ENCODE measurements at regions not wholly inside any gene's neighbourhood (a gene's known extent, or its start where the extent isn't known, plus 50 kb on each side); places are given as distances from the start of the nearest gene placed in this dataset.

GRCh38 chr7:34298492-34299013, 359.5 kb upstream of the NPSR1 start:
- Histone ChIP-seq H3K27me3 (replicated peaks) (no peaks in the 10 kb centered on the region), H3K36me3 (replicated peaks) (no peaks in the 10 kb centered on the region)

GRCh38 chr7:34299066-34299465, 359.0 kb upstream of the NPSR1 start:
- Histone ChIP-seq H3K27ac (no peak overlapping the region), H3K36me3 (replicated peaks) (no peaks in the 10 kb centered on the region), H3K27me3 (replicated peaks) (no peaks in the 10 kb centered on the region), H3K4me3 (ENCODE audit: low read depth, low read length) (no peak overlapping the region)
- TF ChIP-seq CTCF (IDR thresholded peaks at IDR 0.05; ENCODE audit: low read depth, low read length, missing control alignments) = no peak
- in situ Hi-C loops (cut with HindIII; ENCODE audit: low pct_ligation_motif_present, low sequenced_read_pairs) = no loop called here
- DNase-seq = no peak

More at GRCh38 chr7:34298492-34299013, 359.5 kb upstream of the NPSR1 start:
- Histone ChIP-seq H3K27ac (no peak overlapping the region), H3K4me3 (ENCODE audit: low read depth, low read length) (no peak overlapping the region)
- peak; percentile 51 for DNase-seq
- in situ Hi-C loops (cut with HindIII; ENCODE audit: low pct_ligation_motif_present, low sequenced_read_pairs) = no loop called here
- TF ChIP-seq CTCF (IDR thresholded peaks at IDR 0.05; ENCODE audit: low read depth, low read length, missing control alignments) = no peak

GRCh38 chr7:34307540-34307939, 350.5 kb upstream of the NPSR1 start:
- no peak for TF ChIP-seq CTCF (IDR thresholded peaks at IDR 0.05; ENCODE audit: low read depth, low read length, missing control alignments)
- Histone ChIP-seq H3K27ac (no peak overlapping the region), H3K27me3 (replicated peaks) (no peaks in the 10 kb centered on the region), H3K36me3 (replicated peaks) (no peaks in the 10 kb centered on the region), H3K4me3 (ENCODE audit: low read depth, low read length) (no peak overlapping the region)
- DNase-seq = no peak
- in situ Hi-C loops (cut with HindIII; ENCODE audit: low pct_ligation_motif_present, low sequenced_read_pairs) = no loop called here

- no peaks in the 10 kb centered on the region for H3K27me3 ChIP-seq (replicated peaks)
- no peak overlapping the region for H3K4me3 ChIP-seq (ENCODE audit: low read depth, low read length)
- no peak overlapping the region for H3K27ac ChIP-seq
- in situ Hi-C loops (cut with HindIII; ENCODE audit: low pct_ligation_motif_present, low sequenced_read_pairs) = no loop called here
- H3K36me3 ChIP-seq (replicated peaks) = no peaks in the 10 kb centered on the region
- TF ChIP-seq CTCF (IDR thresholded peaks at IDR 0.05; ENCODE audit: low read depth, low read length, missing control alignments) = no peak
- no peak for DNase-seq
These were observed 349.4 kb upstream of the NPSR1 start for GRCh38 chr7:34308595-34308994.

- H3K27me3 ChIP-seq (replicated peaks) = no peaks in the 10 kb centered on the region
- no peak for DNase-seq
- no peak overlapping the region for H3K4me3 ChIP-seq (ENCODE audit: low read depth, low read length)
- H3K36me3 ChIP-seq (replicated peaks) = no peaks in the 10 kb centered on the region
- no peak overlapping the region for H3K27ac ChIP-seq
- TF ChIP-seq CTCF (IDR thresholded peaks at IDR 0.05; ENCODE audit: low read depth, low read length, missing control alignments) = no peak
- in situ Hi-C loops (cut with HindIII; ENCODE audit: low pct_ligation_motif_present, low sequenced_read_pairs) = no loop called here
These were observed 348.9 kb upstream of the NPSR1 start for GRCh38 chr7:34309116-34309515.

GRCh38 chr7:34309584-34309983, 348.4 kb upstream of the NPSR1 start:
- no peak for TF ChIP-seq CTCF (IDR thresholded peaks at IDR 0.05; ENCODE audit: low read depth, low read length, missing control alignments)
- H3K4me3 ChIP-seq (ENCODE audit: low read depth, low read length) = no peak overlapping the region
- in situ Hi-C loops (cut with HindIII; ENCODE audit: low pct_ligation_motif_present, low sequenced_read_pairs) = no loop called here
- H3K36me3 ChIP-seq (replicated peaks) = no peaks in the 10 kb centered on the region
- no peaks in the 10 kb centered on the region for H3K27me3 ChIP-seq (replicated peaks)
- H3K27ac ChIP-seq = no peak overlapping the region
- no peak for DNase-seq
